ENCODE measurements at regions not wholly inside any gene's neighbourhood (a gene's known extent, or its start where the extent isn't known, plus 50 kb on each side); places are given as distances from the start of the nearest gene placed in this dataset.

DNA sequence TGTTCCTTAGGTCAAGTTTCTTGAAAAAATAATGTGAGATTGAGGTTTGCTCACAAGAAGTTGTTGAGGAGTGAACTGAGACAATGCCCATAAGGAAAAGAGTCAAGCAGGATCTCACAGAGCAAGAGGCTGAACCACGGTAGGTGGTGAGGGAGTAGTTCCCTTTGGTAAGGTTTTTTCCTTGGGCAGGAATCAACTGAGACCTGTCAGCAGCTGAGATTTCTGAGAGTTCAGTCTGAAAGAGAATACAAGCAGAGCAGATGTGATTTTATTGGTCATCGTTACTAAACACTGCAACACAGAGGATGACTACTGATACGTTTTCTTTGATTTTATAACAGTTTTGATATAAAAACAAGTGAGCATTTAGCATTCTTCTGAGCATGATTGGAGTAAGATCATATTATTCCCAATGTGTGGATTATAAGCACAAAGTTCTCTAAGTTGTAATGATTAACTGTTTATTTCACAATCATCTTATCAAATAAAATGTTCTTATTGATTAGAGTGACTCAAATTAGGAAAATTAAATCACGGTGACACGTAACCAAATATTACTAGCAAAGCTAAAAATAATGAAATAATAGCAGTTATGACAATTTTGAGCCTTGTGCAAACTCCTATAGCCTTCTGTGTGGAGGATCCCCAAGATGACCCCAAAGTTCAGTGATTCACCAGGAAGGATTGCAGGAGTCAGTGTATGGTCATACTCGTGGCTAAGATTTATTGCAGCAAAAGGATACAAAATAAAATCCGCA, 346.2 kb upstream of the ZNF717 start:
- no peaks in the 10 kb centered on the region for H3K27me3 ChIP-seq (ENCODE audit: low read depth, low read length)
- H3K36me3 ChIP-seq (ENCODE audit: control insufficient read depth in 1 of 2, insufficient read depth in 2 of 2, low read length in 2 of 2), result no peaks in the 10 kb centered on the region
- H3K27ac ChIP-seq (ENCODE audit: low read length), result no peak overlapping the region
- H3K4me3 ChIP-seq (ENCODE audit: low read depth in 1 of 2, low read length in 2 of 2), result no peak overlapping the region
- H3K4me1 ChIP-seq (ENCODE audit: control insufficient read depth in 1 of 2, insufficient read depth in 2 of 2, low read length in 2 of 2), result no peaks in the 10 kb centered on the region
- H3K9me3 ChIP-seq (ENCODE audit: control insufficient read depth in 1 of 2, low read length in 2 of 2), result no peaks in the 10 kb centered on the region

DNA sequence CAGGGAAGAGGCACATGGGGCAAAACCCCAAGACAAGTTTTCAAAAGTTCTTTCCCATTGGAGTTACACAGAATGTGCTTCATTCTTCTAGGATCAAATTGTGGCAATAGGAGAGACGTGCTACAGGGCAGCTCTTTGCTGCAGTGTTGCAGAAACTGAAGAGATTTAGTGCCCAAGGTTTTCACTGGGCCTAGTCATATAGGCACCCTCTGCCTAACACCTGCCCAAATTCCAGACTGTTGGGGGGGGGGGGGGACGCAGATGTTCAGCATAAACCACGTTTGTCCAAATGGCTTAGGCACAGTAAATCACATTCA, 346.8 kb upstream of the ZNF717 start:
- no peaks in the 10 kb centered on the region for H3K4me1 ChIP-seq (ENCODE audit: control insufficient read depth in 1 of 2, insufficient read depth in 2 of 2, low read length in 2 of 2)
- no peak overlapping the region for H3K27ac ChIP-seq (ENCODE audit: low read length)
- H3K27me3 ChIP-seq (ENCODE audit: low read depth, low read length), result no peaks in the 10 kb centered on the region
- no peak overlapping the region for H3K4me3 ChIP-seq (ENCODE audit: low read depth in 1 of 2, low read length in 2 of 2)
- no peaks in the 10 kb centered on the region for H3K9me3 ChIP-seq (ENCODE audit: control insufficient read depth in 1 of 2, low read length in 2 of 2)
- no peaks in the 10 kb centered on the region for H3K36me3 ChIP-seq (ENCODE audit: control insufficient read depth in 1 of 2, insufficient read depth in 2 of 2, low read length in 2 of 2)

GRCh38 chr3:76134166-76134565, 348.8 kb upstream of the ZNF717 start:
- Histone ChIP-seq H3K9me3 (ENCODE audit: control insufficient read depth in 1 of 2, low read length in 2 of 2) (no peaks in the 10 kb centered on the region), H3K27ac (ENCODE audit: low read length) (no peak overlapping the region), H3K4me3 (ENCODE audit: low read depth in 1 of 2, low read length in 2 of 2) (no peak overlapping the region), H3K4me1 (ENCODE audit: control insufficient read depth in 1 of 2, insufficient read depth in 2 of 2, low read length in 2 of 2) (no peaks in the 10 kb centered on the region), H3K36me3 (ENCODE audit: control insufficient read depth in 1 of 2, insufficient read depth in 2 of 2, low read length in 2 of 2) (no peaks in the 10 kb centered on the region), H3K27me3 (ENCODE audit: low read depth, low read length) (no peaks in the 10 kb centered on the region)

- no peaks in the 10 kb centered on the region for H3K4me1 ChIP-seq (ENCODE audit: control insufficient read depth in 1 of 2, insufficient read depth in 2 of 2, low read length in 2 of 2)
- H3K36me3 ChIP-seq (ENCODE audit: control insufficient read depth in 1 of 2, insufficient read depth in 2 of 2, low read length in 2 of 2), result no peaks in the 10 kb centered on the region
- no peaks in the 10 kb centered on the region for H3K27me3 ChIP-seq (ENCODE audit: low read depth, low read length)
- no peaks in the 10 kb centered on the region for H3K9me3 ChIP-seq (ENCODE audit: control insufficient read depth in 1 of 2, low read length in 2 of 2)
- H3K27ac ChIP-seq (ENCODE audit: low read length), result no peak overlapping the region
- no peak overlapping the region for H3K4me3 ChIP-seq (ENCODE audit: low read depth in 1 of 2, low read length in 2 of 2)
Observed at GRCh38 chr3:76138921-76139320, 353.6 kb upstream of the ZNF717 start.

DNA sequence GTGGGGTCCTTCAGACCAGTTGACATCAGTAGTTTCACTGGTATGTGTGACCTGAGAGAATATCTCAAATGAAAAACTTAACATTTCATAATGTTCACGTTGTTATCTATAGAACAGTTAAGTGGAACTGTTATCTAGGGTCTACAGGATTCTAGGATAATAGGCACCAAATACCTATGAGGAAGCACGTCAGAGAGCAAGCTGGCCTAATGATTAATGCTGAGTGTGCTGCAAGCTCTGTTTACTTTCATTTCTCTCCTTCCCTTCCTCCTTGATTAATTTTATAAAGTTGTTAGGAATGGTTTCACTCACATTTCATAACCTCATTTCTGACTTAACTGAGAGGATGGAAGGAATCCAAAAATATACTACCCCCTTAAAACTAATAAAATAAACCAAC, 362.5 kb upstream of the ZNF717 start:
- no peak overlapping the region for H3K27ac ChIP-seq (ENCODE audit: low read length)
- no peaks in the 10 kb centered on the region for H3K36me3 ChIP-seq (ENCODE audit: control insufficient read depth in 1 of 2, insufficient read depth in 2 of 2, low read length in 2 of 2)
- H3K4me3 ChIP-seq (ENCODE audit: low read depth in 1 of 2, low read length in 2 of 2), result no peak overlapping the region
- H3K4me1 ChIP-seq (ENCODE audit: control insufficient read depth in 1 of 2, insufficient read depth in 2 of 2, low read length in 2 of 2), result no peaks in the 10 kb centered on the region
- H3K27me3 ChIP-seq (ENCODE audit: low read depth, low read length), result no peaks in the 10 kb centered on the region
- H3K9me3 ChIP-seq (ENCODE audit: control insufficient read depth in 1 of 2, low read length in 2 of 2), result peaks cover 9 to 11% of the 10 kb centered on the region in 2 donors

DNA sequence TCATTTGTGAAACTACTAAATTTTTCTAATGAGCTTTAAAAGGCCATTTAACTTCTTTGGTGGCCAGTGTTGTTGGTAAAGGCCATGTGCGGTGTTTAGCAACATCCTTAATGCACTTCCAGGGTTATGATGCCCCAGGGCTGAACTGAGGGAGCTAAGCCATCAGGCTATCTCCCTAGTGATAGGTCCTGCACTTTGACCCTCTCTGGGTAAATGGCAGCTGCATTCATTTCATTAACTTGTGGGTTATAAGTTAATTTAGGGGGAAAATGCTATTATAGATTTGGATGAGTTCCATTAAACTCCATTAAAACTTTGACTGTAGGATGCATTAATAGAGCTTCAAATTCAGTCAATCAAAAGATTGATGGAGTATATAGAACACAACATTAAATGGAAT, 366.7 kb upstream of the ZNF717 start:
- Histone ChIP-seq H3K4me3 (ENCODE audit: low read depth in 1 of 2, low read length in 2 of 2) (no peak overlapping the region), H3K27ac (ENCODE audit: low read length) (no peak overlapping the region), H3K36me3 (ENCODE audit: control insufficient read depth in 1 of 2, insufficient read depth in 2 of 2, low read length in 2 of 2) (no peaks in the 10 kb centered on the region), H3K4me1 (ENCODE audit: control insufficient read depth in 1 of 2, insufficient read depth in 2 of 2, low read length in 2 of 2) (no peaks in the 10 kb centered on the region), H3K9me3 (ENCODE audit: control insufficient read depth in 1 of 2, low read length in 2 of 2) (peaks cover 9 to 11% of the 10 kb centered on the region in 2 donors), H3K27me3 (ENCODE audit: low read depth, low read length) (no peaks in the 10 kb centered on the region)

- Histone ChIP-seq H3K9me3 (ENCODE audit: control insufficient read depth in 1 of 2, low read length in 2 of 2) (no peaks in the 10 kb centered on the region), H3K27ac (ENCODE audit: low read length) (no peak overlapping the region), H3K27me3 (ENCODE audit: low read depth, low read length) (no peaks in the 10 kb centered on the region), H3K36me3 (ENCODE audit: control insufficient read depth in 1 of 2, insufficient read depth in 2 of 2, low read length in 2 of 2) (no peaks in the 10 kb centered on the region), H3K4me1 (ENCODE audit: control insufficient read depth in 1 of 2, insufficient read depth in 2 of 2, low read length in 2 of 2) (no peaks in the 10 kb centered on the region), H3K4me3 (ENCODE audit: low read depth in 1 of 2, low read length in 2 of 2) (no peak overlapping the region)
Observed at GRCh38 chr3:76161856-76162255, 376.5 kb upstream of the ZNF717 start.

DNA sequence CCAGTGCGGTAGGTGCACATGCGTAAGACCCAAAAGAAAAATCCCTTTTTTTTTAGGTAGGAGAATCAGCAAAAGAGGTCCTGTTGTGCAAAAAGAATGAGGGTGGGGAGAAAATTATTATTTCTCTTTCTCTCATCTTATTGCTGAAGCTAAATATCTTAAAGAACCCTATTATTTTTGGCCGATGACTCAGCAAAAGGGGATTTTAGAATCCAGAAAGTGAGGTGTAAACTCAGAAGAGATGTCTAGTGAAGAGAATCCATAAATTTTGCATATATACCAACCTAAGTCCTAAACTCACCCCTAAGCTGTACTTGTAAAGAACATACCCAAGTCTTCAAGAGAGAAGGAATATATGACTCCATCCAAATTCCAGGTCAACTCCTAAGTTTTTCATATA, 386.3 kb upstream of the ZNF717 start:
- no peaks in the 10 kb centered on the region for H3K27me3 ChIP-seq (ENCODE audit: low read depth, low read length)
- no peaks in the 10 kb centered on the region for H3K4me1 ChIP-seq (ENCODE audit: control insufficient read depth in 1 of 2, insufficient read depth in 2 of 2, low read length in 2 of 2)
- no peaks in the 10 kb centered on the region for H3K36me3 ChIP-seq (ENCODE audit: control insufficient read depth in 1 of 2, insufficient read depth in 2 of 2, low read length in 2 of 2)
- no peak overlapping the region for H3K27ac ChIP-seq (ENCODE audit: low read length)
- peaks cover 0 to 3% of the 10 kb centered on the region in 2 donors for H3K9me3 ChIP-seq (ENCODE audit: control insufficient read depth in 1 of 2, low read length in 2 of 2)
- H3K4me3 ChIP-seq (ENCODE audit: low read depth in 1 of 2, low read length in 2 of 2), result no peak overlapping the region

DNA sequence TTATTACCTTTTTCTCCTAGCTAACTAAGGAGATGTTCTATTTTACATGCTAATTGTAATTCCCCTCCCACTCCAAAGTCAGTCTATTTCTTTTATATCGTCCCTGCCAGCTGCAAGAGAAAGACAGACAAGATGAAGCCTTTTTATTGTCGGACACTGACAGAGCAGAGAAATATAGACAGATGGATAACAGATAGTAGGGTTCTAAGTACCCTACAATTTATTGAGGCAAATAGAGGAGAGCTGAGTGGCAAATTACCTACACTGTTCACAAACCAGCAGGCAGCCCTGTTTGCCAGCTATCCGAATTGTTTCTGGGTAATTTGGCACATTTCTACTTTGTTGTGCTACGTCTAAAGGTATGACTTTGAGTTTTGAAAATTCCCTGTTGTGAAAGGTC, 392.3 kb upstream of the ZNF717 start:
- Histone ChIP-seq H3K9me3 (ENCODE audit: control insufficient read depth in 1 of 2, low read length in 2 of 2) (no peaks in the 10 kb centered on the region), H3K27me3 (ENCODE audit: low read depth, low read length) (no peaks in the 10 kb centered on the region), H3K4me3 (ENCODE audit: low read depth in 1 of 2, low read length in 2 of 2) (no peak overlapping the region), H3K4me1 (ENCODE audit: control insufficient read depth in 1 of 2, insufficient read depth in 2 of 2, low read length in 2 of 2) (no peaks in the 10 kb centered on the region), H3K27ac (ENCODE audit: low read length) (no peak overlapping the region), H3K36me3 (ENCODE audit: control insufficient read depth in 1 of 2, insufficient read depth in 2 of 2, low read length in 2 of 2) (no peaks in the 10 kb centered on the region)

DNA sequence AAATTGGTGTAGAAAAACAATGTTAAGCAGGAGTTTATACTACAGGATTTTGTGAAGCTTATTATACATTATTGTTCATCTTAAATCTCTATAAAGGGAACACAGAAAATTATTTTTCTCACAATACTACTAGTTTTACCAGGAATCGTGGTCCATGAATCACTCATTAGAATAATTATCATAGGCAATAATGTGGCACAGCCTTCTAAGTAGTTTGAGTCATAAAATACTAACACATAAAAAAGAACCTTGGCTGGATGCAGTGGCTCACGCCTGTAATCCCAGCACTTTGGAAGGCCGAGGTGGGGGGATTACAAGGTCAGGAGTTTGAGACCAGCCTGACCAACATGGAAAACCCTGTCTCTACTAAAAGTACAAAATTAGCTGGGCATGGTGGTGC, 393.1 kb upstream of the ZNF717 start:
- Histone ChIP-seq H3K4me1 (ENCODE audit: control insufficient read depth in 1 of 2, insufficient read depth in 2 of 2, low read length in 2 of 2) (no peaks in the 10 kb centered on the region), H3K27ac (ENCODE audit: low read length) (no peak overlapping the region), H3K27me3 (ENCODE audit: low read depth, low read length) (no peaks in the 10 kb centered on the region), H3K9me3 (ENCODE audit: control insufficient read depth in 1 of 2, low read length in 2 of 2) (no peaks in the 10 kb centered on the region), H3K4me3 (ENCODE audit: low read depth in 1 of 2, low read length in 2 of 2) (no peak overlapping the region), H3K36me3 (ENCODE audit: control insufficient read depth in 1 of 2, insufficient read depth in 2 of 2, low read length in 2 of 2) (no peaks in the 10 kb centered on the region)

DNA sequence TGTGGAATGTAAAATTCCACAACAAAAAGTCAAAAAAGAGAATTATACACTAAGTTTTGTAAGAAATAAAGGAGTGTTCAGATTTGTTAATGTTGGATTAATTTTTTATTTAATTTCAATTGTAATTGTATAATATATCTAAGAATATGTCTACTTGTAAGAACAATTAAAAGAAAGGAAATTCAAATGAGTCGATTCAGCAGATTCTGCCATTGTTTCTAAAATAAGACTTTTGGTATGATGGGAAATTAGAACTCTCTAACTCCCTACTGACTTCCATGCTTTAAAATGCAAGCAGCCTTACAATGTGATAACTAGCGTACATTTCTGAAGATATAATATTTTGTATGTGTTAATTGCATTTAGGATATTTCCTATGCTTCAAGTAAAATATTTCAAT, 395.9 kb upstream of the ZNF717 start:
- no peaks in the 10 kb centered on the region for H3K27me3 ChIP-seq (ENCODE audit: low read depth, low read length)
- H3K36me3 ChIP-seq (ENCODE audit: control insufficient read depth in 1 of 2, insufficient read depth in 2 of 2, low read length in 2 of 2), result no peaks in the 10 kb centered on the region
- H3K27ac ChIP-seq (ENCODE audit: low read length), result no peak overlapping the region
- H3K9me3 ChIP-seq (ENCODE audit: control insufficient read depth in 1 of 2, low read length in 2 of 2), result no peaks in the 10 kb centered on the region
- H3K4me3 ChIP-seq (ENCODE audit: low read depth in 1 of 2, low read length in 2 of 2), result no peak overlapping the region
- no peaks in the 10 kb centered on the region for H3K4me1 ChIP-seq (ENCODE audit: control insufficient read depth in 1 of 2, insufficient read depth in 2 of 2, low read length in 2 of 2)

DNA sequence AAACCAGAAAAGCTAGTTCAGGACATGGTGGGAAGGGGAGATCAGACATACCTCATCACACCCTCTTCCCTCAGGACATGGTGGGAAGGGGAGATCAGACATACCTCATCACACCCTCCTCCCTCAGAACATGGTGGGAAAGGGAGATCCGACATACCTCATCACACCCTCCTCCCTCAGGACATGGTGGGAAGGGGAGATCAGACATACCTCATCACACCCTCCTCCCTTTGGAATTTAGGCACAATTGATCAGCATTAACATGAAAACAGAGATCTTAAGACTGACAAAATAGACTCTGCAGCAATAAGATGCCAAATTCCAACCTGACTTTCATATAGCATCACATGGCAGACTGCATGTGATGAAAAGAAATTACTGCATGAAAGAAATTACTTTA, 412.7 kb upstream of the ZNF717 start:
- H3K4me1 ChIP-seq (ENCODE audit: control insufficient read depth in 1 of 2, insufficient read depth in 2 of 2, low read length in 2 of 2), result no peaks in the 10 kb centered on the region
- no peaks in the 10 kb centered on the region for H3K27me3 ChIP-seq (ENCODE audit: low read depth, low read length)

More for the DNA sequence above, 412.7 kb upstream of the ZNF717 start:
- H3K4me3 ChIP-seq (ENCODE audit: low read depth in 1 of 2, low read length in 2 of 2), result no peak overlapping the region
- no peaks in the 10 kb centered on the region for H3K9me3 ChIP-seq (ENCODE audit: control insufficient read depth in 1 of 2, low read length in 2 of 2)
- no peak overlapping the region for H3K27ac ChIP-seq (ENCODE audit: low read length)
- no peaks in the 10 kb centered on the region for H3K36me3 ChIP-seq (ENCODE audit: control insufficient read depth in 1 of 2, insufficient read depth in 2 of 2, low read length in 2 of 2)
